T47D (cell line): ENCODE measurements at regions not wholly inside any gene's neighbourhood (a gene's known extent, or its start where the extent isn't known, plus 50 kb on each side); places are given as distances from the start of the nearest gene placed in this dataset.
"Not testable (repeated sequence)": the region's sequence is repeated elsewhere in the genome, so short reads cannot be mapped to it uniquely, and the experiment has no call there.

Source experiments
- DNase-seq, 2 experiments: peaks; one replicate each; pipeline versions ENCODE4 v3.0.0 to v3.0.0-alpha.2; 2011 to 2012; ENCODE audit warnings: low read depth in 1 of 2, low spot score in 1 of 2
- JUND ChIP-seq: IDR thresholded peaks from 2 replicates; pipeline ENCODE4 v1.6.1; 2012; ENCODE audit warnings: low read depth
- in situ Hi-C: cut with HindIII; loops from 2 replicates; pipeline ENCODE4 v1.10.0; 2016; ENCODE audit warnings: low sequenced_read_pairs, low pct_unique_long_range_greater_than_20kb

DNA sequence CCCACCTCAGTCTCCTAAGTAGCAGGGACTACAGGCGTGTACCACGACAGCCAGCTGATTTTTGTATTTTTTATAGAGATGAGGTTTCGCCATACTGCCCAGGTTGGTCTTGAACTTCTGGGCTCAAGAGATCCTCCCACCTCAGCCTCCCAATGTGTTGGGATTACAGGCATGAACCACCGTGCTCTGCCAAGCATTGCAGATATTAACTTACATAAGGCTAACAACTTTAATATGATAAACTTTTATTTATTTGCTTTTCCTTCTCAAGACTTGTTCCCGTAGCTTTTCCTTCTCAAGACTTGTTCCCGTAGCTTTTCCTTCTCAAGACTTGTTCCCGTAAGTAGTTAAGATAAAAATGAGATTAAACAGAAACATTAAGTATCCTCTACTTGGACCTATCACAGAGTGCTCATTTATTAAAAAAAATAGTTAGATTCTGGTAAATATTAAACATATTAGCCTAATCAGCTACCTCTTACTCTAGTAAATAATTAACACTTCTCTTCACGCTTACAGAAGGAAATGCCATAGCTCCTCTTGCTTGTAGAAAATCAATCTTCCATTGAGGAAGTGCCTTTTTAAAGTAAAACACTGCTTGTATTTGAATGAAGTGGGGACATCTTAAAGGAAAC lies 157.7 kb upstream of the KITLG start:
- no peak for DNase-seq

DNA sequence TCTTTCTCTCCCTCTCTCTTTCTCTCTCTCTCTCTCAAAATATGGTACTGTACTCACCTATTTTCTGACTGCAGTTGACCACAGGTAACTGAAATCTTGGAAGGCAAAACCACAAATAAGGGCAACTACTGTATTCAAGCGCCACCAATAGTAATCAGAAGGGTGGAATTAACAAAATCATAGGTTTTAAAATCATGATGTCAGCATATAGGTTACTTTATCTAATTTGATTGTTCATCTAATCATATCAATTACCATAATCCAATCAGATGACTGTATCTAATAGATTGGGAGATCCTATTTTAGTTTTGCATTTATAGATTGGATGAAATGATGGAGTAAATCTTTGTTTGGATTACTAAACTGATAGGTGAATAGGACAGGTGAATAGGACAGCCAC lies 155.8 kb upstream of the KITLG start:
- in situ Hi-C loops: no loop called here
- DNase-seq: no peak
- TF ChIP-seq JUND: no peak

More for the DNA sequence above, 157.7 kb upstream of the KITLG start:
- no peak for TF ChIP-seq JUND
- in situ Hi-C loops: no loop called here

DNA sequence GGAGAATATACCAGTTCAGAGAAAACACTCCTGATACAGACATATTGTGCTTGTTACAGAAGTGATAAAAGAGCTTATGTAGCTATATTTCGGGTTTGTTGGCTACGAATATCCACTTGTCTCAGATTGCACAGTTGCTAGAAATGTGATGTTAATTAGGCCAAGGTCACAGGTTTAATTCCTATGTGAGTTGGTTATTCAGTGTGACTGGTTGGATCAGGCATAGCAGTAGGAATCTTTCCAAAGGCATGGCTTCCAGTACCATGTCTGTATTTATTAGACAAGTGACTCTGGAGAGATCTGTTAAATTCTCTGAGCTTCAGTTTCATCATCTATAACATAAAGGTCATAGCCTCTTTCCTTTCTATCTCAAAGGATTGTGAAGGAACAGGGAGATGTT lies 152.7 kb upstream of the KITLG start:
- in situ Hi-C loops: no loop called here
- TF ChIP-seq JUND: no peak
- no peak for DNase-seq

DNA sequence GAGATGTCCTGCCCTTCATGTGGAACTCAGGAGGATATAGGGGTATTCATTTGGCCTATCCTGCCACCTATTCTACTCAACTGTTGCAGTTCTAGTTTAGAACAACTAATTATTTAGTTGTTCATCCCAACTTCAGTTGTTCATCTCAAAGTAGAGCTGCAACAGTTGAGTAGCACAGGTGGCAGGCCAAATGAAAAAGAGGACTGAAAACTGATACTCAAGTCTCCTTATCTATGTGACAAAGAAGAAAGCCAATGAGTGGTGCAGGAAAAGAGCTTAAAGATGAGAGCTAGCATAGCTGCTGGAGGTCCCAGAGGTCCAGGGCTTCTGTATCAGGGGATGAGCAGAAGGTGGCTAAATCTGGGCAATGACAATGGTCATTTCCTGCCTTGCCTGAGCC lies 148.9 kb upstream of the KITLG start:
- TF ChIP-seq JUND: no peak
- no peak for DNase-seq
- in situ Hi-C loops: no loop called here

DNA sequence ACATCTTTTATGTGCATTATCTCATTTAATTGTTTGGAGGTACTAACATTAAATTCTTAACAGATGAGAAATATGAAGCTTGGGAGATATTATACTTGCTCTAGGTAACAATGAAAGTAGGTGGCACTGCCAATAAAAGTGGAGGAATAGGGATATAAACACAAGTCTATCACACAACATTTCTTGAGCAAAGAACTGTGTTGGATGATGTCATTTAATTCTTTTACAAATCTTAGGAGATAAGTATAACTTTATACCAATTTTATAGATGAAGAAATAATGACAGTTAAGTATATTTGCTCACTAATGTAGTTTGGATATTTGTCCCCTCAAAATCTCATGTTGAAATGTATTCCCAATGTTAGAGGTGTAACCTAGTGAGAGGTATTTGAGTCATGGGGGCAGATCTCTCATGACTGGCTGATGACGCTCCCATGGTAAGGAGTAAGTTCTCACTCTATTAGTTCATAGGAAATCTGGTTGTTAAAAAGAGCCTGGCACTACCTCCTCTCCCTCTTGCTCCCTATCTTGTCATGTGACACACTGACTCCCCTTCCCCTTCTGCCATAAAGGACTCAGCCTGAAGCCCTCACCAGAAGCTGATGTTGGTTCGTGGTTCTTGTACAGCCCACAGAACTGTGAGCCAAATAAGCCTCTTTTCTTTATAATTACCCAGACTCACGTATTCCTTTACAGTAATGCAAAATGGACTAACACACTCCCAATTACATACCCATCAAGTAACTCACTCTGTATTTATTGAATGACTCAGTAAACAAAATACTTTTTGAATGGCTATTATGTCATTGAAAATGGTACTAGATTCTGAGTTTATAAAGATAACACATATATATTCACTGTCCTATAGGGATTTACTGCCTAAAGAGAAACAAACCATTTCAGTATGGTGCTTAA lies 146.8 kb upstream of the KITLG start:
- DNase-seq: no peak
- in situ Hi-C loops: no loop called here
- no peak for TF ChIP-seq JUND

DNA sequence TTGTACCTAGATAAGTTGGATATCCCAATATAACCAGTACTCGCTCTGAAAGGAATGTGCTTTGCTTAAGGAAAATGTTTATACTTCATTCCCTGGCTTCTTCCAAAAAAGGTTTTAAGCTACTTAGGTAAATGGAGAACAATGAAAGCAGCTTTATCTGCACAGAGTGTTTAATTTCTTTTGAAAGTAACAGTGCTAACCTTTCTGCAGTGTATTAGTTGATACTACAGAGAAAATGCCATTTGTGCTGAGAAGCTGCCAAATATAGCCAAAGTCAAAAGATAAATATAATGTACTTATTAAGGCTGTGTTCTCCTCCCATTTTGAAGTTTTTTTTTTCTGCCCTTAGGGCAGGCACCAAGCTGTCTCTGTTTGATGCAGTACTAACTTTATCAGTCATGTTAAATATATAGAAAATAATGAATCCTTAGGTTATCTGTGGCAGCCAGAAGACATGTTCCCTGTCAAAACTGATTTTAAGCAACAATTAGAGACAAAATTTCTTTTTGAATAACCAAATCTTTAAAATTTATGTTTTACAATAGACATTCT lies 145.4 kb upstream of the KITLG start:
- DNase-seq: no peak
- no peak for TF ChIP-seq JUND
- in situ Hi-C loops: no loop called here

DNA sequence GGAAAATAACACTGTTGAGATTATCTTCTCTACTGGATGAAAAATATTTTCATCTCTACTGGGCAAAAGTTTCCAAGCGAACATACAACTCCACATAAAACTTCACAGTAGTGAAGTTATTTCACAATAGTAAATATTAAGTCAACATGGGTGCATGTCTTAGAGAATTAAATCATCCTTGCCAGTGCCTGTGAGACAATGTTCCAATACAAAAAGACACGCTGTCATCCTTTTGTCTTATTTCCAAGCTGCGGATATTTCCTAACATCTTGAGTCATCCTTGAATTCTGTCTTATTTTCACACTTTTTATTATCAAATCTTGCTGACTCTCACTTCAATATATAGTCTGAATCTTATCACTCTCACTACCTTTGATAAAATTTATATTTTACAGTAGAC lies 142.9 kb upstream of the KITLG start:
- no peak for TF ChIP-seq JUND
- in situ Hi-C loops: no loop called here
- no peak for DNase-seq

DNA sequence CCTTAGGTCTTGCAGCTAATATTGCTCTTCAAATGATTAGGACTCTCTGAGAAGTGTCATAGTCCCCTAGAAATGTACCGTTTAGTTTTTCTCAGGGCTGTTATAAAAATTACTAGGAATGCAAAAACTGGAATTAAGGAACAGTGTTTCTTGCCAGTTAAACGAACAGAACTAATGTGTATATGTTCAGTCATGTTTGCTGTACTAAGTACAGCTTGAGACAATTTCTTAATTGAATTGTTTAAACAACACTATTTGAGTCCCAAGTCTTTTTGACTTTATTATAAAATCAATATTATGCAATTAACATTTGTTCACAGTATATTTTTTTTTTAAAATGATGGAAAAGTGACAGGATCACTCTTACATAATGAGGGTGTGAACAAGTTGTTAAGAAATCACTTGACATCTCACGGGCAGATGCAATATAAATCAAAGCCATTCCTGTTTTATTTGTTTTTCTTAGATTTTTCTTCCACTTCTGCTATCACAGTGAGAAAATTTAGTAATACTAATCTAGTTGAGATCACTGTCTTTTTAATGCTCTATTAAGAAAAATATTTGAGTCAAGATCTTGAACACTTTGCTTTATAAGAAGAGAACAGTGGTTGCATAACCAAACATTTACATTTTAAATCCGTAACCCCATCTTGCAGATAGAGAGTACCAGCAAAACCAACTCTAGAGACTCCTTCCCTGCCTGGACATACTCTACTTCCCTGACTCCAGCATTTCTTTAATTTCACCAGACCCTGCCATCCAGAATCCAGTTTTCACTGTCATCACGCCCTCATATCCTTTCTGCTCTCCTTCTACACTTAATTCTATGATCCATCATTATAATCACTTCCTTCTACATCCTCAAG lies 140.7 kb upstream of the KITLG start:
- in situ Hi-C loops: no loop called here
- no peak for DNase-seq
- no peak for TF ChIP-seq JUND

DNA sequence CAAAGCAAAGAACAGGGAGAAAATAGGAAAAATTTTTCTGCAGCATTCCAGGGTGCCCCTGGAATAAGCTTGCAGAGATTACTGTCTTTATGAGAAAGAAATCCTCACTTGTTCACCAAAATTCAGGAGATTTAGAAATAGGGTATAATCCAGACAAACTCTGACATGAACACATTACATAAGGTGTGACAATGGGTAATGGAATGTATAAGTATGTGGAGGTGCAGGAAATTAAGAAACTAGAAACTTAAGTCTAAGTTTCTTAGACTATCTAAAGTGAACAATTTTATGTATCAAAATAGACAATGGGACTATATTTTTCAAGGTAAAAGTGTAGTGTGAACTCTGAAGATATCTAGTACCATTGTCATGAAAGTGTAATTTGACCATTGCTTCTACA lies 140.0 kb upstream of the KITLG start:
- in situ Hi-C loops: no loop called here
- TF ChIP-seq JUND: no peak
- no peak for DNase-seq

DNA sequence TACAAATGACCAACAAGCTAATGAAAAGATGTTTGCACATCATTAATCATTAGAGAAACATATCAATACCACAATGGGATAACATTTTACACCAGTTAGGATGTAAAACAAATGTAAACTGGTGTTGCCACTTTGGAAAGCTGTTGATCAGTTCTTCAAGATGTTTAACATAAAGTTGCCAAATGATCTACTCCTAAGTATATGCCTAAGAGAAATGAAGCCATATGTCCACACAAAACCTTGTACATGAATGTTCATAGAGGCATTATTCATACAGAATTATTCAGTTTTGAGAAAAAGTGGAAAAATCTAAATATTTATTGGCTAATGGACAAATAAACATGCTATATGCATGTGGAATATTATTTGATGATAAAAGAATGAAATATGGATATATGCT lies 136.9 kb upstream of the KITLG start:
- TF ChIP-seq JUND: no peak
- in situ Hi-C loops: no loop called here
- no peak for DNase-seq

DNA sequence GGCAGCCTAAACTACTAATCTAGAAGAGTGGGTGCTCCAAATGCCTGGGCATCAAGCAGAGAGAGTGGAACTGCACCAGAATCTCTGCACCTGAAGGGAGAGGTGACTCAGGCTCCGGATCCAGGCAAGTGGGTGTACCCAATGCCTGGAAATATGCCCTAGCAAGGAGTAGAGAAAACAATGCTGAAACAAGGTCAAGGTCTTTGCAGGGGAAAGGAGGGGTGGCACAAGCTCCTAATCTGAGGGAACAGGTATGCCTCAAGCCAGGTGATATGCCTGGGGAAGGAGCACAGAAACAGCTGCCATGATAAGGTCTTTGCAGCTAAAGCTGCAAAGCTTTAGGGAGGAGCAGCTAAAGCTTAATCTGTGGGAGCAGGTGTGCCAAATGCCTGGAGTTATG lies 136.0 kb upstream of the KITLG start:
- DNase-seq: no peak
- in situ Hi-C loops: no loop called here
- TF ChIP-seq JUND: no peak

DNA sequence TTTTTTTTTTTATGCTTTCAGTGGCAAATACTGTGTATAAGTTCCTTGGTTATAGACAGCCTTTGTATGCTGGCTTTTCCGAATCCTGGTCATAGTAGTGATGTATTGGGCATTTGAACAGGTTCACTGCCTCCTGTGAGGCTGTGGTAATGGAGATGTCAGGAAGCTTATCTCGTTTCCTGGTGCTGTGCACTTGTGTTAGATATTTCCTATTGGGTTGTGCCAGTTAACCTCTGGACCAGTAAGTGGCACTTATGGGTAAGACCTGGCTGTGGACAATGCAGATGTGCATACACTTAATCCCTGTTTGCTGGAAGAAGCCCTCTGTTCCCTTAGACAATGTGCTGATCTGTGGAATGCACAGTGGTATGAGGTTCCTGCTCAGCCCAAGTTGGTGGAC lies 135.4 kb upstream of the KITLG start:
- no peak for DNase-seq
- TF ChIP-seq JUND: no peak
- in situ Hi-C loops: no loop called here

DNA sequence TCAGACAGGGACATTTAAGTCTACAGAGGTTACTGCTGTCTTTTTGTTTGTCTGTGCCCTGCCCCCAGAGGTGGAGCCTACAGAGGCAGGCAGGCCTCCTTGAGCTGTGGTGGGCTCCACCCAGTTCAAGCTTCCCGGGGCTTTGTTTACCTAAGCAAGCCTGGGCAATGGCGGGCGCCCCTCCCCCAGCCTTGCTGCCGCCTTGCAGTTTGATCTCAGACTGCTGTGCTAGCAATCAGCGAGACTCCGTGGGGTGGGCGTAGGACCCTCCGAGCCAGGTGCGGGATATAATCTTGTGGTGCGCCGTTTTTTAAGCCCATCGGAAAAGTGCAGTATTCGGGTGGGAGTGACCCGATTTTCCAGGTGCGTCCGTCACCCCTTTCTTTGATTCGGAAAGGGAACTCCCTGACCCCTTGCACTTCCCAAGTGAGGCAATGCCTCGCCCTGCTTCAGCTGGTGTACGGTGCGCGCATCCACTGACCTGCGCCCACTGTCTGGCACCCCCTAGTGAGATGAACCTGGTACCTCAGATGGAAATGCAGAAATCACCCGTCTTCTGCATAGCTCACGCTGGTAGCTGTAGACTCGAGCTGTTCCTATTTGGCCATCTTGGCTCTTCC lies 134.1 kb upstream of the KITLG start:
- in situ Hi-C loops: not testable (repeated sequence)

More for the DNA sequence above, 134.1 kb upstream of the KITLG start:
- DNase-seq: not testable (repeated sequence)
